Neural cell (in vitro differentiated cells): ENCODE measurements at regions not wholly inside any gene's neighbourhood (a gene's known extent, or its start where the extent isn't known, plus 50 kb on each side); places are given as distances from the start of the nearest gene placed in this dataset.

ENCODE experiments used
- POLR2AphosphoS5 ChIP-seq: IDR thresholded peaks from 2 replicates; pipeline ENCODE4 v1.6.1; 2012
- TF ChIP-seq, protein P1 (sequence below): fragments of 450-650 bp; IDR thresholded peaks from 2 replicates; pipeline ENCODE4 v1.5.1; 2014; ENCODE audit warnings: antibody characterized with exemption, mild to moderate bottlenecking, moderate library complexity; ENCODE audit not compliant: poor library complexity, severe bottlenecking

DNA sequence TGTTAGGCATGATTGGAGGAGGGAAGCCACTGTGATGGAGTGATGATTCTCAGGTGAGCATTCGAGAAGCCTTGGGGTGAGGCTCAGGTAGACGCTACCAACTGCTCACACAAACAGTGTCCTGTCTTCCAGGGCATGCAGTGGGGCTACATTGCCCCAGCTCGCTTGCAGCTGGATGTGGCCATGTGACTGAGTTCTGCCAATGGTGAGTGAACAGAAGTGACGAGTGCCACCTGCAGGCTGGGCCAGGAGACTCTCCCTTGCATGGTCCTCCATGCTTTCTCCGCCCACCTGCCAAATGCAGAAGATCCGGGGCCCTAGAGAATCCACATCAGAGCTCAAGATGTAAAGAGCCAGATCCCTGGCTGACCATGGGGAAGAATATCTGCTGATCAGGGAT lies 195.9 kb downstream of the BCR start:
- TF ChIP-seq, protein P1, sequence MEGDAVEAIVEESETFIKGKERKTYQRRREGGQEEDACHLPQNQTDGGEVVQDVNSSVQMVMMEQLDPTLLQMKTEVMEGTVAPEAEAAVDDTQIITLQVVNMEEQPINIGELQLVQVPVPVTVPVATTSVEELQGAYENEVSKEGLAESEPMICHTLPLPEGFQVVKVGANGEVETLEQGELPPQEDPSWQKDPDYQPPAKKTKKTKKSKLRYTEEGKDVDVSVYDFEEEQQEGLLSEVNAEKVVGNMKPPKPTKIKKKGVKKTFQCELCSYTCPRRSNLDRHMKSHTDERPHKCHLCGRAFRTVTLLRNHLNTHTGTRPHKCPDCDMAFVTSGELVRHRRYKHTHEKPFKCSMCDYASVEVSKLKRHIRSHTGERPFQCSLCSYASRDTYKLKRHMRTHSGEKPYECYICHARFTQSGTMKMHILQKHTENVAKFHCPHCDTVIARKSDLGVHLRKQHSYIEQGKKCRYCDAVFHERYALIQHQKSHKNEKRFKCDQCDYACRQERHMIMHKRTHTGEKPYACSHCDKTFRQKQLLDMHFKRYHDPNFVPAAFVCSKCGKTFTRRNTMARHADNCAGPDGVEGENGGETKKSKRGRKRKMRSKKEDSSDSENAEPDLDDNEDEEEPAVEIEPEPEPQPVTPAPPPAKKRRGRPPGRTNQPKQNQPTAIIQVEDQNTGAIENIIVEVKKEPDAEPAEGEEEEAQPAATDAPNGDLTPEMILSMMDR = no peak
- TF ChIP-seq POLR2AphosphoS5 = no peak
